ENCODE measurements at regions not wholly inside any gene's neighbourhood (a gene's known extent, or its start where the extent isn't known, plus 50 kb on each side); places are given as distances from the start of the nearest gene placed in this dataset.

DNA sequence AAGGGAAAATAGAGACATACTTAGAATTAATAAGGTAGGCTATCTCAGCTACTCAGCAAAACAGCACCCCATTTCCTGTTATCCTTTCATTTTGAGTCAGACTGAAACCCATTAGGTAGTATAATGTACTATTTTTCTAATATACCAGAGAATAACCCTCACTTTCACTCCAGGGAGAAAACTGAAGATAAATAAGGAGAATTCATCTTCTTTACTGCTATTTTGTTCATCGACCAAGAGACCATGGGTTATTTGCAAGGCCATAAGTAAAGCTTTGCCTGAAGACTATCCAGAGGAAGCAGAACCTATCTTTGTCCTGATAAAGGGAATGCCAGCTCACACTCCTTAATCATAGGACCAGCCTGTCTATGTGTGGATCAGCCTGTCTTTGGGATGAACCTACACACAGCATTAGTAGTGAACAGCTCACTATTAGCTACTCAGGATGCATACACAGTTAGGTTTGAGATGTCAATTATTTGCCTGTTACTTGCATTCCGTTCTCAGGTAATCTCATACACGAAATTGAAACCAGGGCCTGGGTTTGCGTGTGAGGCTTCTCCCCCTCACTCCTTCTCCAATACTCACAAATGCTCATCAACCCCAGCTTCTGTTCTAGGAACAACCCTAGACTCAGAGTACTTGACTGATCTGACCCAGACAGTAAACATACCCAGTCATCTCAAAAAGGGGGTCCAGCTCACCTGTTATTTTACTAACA is 124.4 kb downstream of the DAD1 start:
- in situ Hi-C loops (cut with HindIII; ENCODE audit: low pct_ligation_motif_present, low pct_unique_long_range_greater_than_20kb, low sequenced_read_pairs), result no loop called here
- no peak for DNase-seq

DNA sequence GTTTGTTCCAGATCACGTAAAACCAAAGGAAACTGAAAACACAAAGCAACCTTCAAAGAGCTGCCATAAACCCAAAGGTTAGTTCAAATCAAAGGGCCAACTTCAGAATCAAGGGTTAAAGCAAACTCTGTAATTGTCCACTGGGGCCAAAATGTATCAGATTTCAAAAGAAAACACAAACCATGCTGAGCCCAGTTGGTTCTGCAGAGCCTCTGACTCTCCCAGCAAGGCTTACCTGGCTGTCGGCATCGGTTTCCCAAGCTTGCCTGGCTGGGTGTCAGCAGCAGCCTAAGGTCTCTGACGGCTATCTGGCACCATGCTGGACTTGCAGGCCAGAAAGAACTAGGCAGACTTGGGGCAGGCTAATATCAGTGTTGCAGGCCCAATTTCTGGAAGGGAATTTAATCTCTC is 125.3 kb downstream of the DAD1 start:
- DNase-seq, result no peak
- in situ Hi-C loops (cut with HindIII; ENCODE audit: low pct_ligation_motif_present, low pct_unique_long_range_greater_than_20kb, low sequenced_read_pairs), result no loop called here

- DNase-seq, result no peak
- in situ Hi-C loops (cut with HindIII; ENCODE audit: low pct_ligation_motif_present, low pct_unique_long_range_greater_than_20kb, low sequenced_read_pairs), result no loop called here
These were observed 126.1 kb downstream of the DAD1 start for GRCh38 chr14:22462923-22463322.

DNA sequence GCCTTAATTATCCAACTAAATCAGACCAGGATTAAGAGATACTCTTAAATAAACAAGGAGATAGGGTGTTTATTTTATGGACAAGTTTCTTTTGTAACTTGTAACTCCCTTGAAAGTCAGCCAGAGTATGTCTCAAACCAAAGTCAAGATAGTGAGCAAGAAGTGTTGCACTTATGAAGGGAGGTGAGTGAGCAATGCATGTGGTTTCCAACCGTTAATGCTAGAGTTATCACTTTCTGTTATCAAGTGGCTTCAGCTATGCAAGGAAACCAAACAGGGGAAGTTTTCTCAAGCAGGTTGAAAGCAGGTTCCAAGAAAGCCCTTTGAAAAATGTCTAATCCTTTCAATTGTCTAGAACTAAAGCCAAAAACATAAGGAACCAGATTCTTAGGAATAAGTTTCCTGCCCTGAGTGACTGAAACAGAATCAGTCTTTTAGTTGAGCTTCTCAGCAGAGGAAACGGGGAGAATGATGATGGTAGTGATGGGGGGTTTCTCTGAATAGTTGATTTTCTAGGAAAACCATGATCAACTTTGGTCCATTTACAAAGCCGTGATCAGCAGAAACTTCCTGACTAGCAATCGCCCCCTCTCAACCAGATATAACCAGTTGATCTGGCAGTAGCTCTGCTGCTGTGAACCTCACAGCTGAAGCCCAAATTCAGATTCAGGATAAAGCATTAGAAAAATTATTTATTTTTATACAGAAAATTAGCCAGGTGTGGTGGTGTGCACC is 128.4 kb downstream of the DAD1 start:
- in situ Hi-C loops (cut with HindIII; ENCODE audit: low pct_ligation_motif_present, low pct_unique_long_range_greater_than_20kb, low sequenced_read_pairs), result no loop called here

DNA sequence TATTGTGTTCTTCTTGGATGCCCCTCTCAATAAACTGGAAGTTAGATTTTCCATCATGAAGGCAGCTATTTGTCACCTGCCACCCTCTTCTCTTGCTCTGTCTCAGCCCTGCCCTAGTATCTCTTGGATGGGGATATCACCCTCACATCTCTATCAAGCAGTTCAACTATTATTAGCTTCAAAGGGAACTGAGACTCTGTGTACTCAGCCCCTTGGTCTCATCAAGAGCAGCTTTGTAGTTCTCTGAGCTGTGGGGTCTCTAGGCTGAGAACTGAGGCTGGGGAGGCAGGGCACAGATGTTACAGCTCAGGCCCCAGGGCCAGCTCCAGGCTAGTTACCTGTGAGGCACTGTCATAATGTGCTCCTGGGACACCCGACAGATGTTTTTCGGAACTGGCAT is 130.3 kb downstream of the DAD1 start:
- DNase-seq, result no peak
- in situ Hi-C loops (cut with HindIII; ENCODE audit: low pct_ligation_motif_present, low pct_unique_long_range_greater_than_20kb, low sequenced_read_pairs), result no loop called here

More for the DNA sequence above, 128.4 kb downstream of the DAD1 start:
- DNase-seq, result no peak

DNA sequence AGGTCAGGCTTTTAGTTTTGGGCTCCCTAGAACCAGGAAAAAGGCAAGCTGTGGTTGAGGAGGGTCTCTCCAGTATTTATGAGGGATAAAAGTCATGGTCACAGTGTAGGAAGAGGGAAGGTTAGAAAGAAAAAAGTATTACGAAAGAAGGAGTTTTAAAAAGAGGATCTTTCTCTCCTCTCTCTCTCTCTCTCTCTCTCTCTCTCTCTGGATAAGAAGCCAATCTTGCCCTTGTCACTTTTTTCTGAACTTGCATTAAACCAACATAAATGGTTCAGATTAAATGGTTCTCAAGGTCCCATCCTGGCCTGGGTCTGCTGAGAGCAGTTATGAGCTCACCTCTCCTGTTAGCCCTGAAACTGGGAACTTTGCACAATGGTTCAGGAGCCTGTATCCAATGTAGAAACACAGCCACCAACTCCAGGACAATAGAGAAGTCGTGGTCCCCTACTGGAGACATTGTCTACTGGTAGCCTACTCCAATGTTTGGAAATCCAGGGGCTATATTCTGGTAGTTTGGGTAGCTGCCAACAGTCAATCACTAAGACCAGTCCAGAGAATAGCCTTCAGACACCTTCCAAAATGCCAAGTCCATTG is 131.9 kb downstream of the DAD1 start:
- no peak for DNase-seq
- in situ Hi-C loops (cut with HindIII; ENCODE audit: low pct_ligation_motif_present, low pct_unique_long_range_greater_than_20kb, low sequenced_read_pairs), result no loop called here

- in situ Hi-C loops (cut with HindIII; ENCODE audit: low pct_ligation_motif_present, low pct_unique_long_range_greater_than_20kb, low sequenced_read_pairs), result no loop called here
- no peak for DNase-seq
These were observed 132.6 kb downstream of the DAD1 start for GRCh38 chr14:22456421-22456820.

DNA sequence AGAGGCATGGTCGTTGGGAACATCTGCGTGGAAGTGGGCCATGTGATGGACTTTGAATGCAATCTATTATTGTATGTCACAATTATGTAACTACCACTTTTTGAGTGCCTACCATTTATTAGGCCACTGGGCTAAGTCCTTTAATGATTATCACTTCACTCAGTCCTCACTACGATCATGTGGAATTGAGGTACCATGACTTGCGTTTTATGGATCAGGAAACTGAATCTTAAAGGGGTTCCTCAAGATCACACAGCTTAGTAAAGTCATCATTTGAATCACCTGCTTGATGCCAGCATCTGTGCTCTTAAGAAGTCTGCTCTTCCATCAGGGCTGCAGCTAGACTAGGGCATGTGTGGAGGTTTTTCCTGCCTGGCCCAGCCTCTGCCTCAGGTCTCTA is 136.7 kb downstream of the DAD1 start:
- DNase-seq, result no peak
- in situ Hi-C loops (cut with HindIII; ENCODE audit: low pct_ligation_motif_present, low pct_unique_long_range_greater_than_20kb, low sequenced_read_pairs), result no loop called here

GRCh38 chr14:22450266-22450665 is 138.8 kb downstream of the DAD1 start:
- in situ Hi-C loops (cut with HindIII; ENCODE audit: low pct_ligation_motif_present, low pct_unique_long_range_greater_than_20kb, low sequenced_read_pairs), result no loop called here
- DNase-seq, result no peak

DNA sequence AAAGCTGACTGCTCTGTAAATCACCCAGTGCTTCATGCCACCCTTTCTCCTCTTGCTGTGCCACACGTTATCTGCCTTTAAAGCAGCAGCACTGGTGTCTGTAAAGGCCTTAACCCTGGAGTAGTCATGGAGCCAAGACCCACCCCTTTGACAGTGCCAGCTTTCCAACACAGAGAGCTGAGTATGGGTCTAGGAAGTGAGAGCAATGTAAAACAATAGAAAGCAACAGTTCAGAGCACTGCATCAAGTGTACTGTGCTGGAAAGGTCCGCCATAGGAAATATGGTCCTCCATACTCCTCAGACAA is 139.5 kb downstream of the DAD1 start:
- in situ Hi-C loops (cut with HindIII; ENCODE audit: low pct_ligation_motif_present, low pct_unique_long_range_greater_than_20kb, low sequenced_read_pairs), result no loop called here
- DNase-seq, result no peak

DNA sequence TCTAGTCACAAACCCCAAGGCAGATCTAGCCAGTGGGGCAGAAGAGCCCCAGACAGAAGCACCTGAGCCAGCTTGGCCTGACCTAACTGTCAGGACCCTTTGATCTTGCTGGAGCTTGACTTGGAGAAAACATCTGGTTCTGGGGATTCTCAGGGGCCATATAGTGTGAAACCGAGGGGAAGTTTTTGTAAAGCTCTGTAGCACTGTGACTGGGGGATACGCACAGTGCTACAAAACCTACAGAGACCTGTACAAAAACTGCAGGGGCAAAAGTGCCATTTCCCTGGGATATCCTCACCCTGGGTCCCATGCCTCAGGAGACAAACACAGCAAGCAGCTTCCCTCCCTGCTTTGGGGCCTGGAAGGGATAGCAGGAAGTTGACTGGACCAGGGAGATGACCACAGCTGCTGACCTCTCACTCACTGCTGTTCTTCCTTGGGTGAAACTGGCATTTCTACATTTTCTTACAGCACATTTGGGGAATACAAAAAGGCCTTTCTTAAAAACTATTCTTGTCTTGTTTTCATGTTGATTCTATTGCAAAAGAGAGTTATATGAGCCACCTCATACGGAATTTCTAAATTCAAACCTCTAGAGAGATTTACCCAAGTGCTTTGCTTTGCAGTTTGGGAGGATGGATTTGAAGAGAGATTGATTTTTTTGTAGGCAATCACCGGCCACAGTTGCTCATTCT is 140.0 kb downstream of the DAD1 start:
- in situ Hi-C loops (cut with HindIII; ENCODE audit: low pct_ligation_motif_present, low pct_unique_long_range_greater_than_20kb, low sequenced_read_pairs), result no loop called here
- no peak for DNase-seq

DNA sequence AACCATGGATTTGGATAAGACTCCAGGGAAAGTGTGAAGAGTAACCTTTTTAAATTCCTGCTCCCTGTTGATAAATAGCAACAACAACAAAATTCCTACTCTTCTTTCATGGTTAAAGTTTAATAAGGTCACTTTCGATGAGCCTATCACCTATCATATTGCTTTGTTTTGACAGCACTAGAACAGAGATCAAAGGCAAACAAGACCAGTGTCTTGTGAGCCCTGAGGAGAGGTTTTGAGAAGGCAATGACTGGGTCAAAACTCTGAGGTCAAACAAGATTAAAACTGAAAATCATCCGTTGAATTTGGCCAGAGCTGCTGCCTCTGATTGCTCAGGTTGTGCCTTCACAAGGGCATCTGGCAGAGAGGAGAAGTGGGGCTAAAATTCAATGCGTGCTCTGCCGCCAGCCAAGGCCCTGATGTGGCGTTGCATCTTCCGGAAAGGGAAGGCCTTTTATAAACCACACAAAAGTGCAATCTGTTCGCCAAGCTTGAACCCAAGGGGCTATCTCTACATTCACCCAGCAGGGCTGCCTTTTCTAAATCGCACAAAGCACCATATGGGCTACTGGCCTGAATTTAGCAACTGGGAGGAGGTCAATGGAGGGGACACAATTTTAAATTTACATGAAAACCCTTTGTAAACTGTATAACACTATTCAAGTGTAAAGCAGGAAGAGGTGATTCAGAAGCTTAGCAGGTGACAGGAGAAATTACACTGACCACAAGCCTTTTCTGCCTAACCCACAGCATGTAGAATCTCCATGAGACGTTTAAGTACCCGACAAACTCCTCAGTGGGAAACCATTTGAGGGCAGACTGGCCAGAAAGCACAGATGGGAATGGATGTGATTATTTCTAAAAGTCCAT is 140.8 kb downstream of the DAD1 start:
- no peak for DNase-seq
- in situ Hi-C loops (cut with HindIII; ENCODE audit: low pct_ligation_motif_present, low pct_unique_long_range_greater_than_20kb, low sequenced_read_pairs), result no loop called here

- in situ Hi-C loops (cut with HindIII; ENCODE audit: low pct_ligation_motif_present, low pct_unique_long_range_greater_than_20kb, low sequenced_read_pairs), result no loop called here
- DNase-seq, result no peak
These were observed 150.3 kb downstream of the DAD1 start for GRCh38 chr14:22438742-22439141.

GRCh38 chr14:22434901-22435550 is 154.0 kb downstream of the DAD1 start:
- no peak for DNase-seq
- in situ Hi-C loops (cut with HindIII; ENCODE audit: low pct_ligation_motif_present, low pct_unique_long_range_greater_than_20kb, low sequenced_read_pairs), result no loop called here

GRCh38 chr14:22434030-22434429 is 155.0 kb downstream of the DAD1 start:
- DNase-seq, result no peak
- in situ Hi-C loops (cut with HindIII; ENCODE audit: low pct_ligation_motif_present, low pct_unique_long_range_greater_than_20kb, low sequenced_read_pairs), result no loop called here

DNA sequence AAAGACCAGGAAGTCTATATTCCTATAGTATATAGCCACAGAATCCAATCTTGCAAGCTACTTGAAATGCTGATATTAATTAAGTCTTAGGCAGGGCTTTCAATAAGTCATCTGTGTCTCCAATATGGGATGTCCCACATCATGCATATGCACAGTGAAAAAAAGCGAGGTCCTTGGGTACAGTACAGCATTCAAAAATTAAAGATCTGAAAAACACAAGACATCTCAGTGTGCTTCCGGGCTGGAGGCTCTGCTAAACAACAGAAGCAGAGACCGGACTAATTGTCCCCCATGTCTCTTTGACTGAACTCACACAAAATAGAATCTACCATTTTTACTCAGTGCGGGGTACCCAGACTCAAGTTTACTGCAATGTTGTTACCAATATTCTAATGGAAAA is 156.0 kb downstream of the DAD1 start:
- DNase-seq, result no peak
- in situ Hi-C loops (cut with HindIII; ENCODE audit: low pct_ligation_motif_present, low pct_unique_long_range_greater_than_20kb, low sequenced_read_pairs), result no loop called here

- in situ Hi-C loops (cut with HindIII; ENCODE audit: low pct_ligation_motif_present, low pct_unique_long_range_greater_than_20kb, low sequenced_read_pairs), result no loop called here
- peak; percentile 79 for DNase-seq
These were observed 156.6 kb downstream of the DAD1 start for GRCh38 chr14:22432348-22432976.
